Motor neuron (in vitro differentiated cells): ENCODE measurements at regions not wholly inside any gene's neighbourhood (a gene's known extent, or its start where the extent isn't known, plus 50 kb on each side); places are given as distances from the start of the nearest gene placed in this dataset.

Experiments used
- ATAC-seq, 8 experiments: fragments of 200-7000 bp; cut with Tn5 transposase; replicated peaks in 6 of 8; 2 replicates each; pipeline ENCODE4 v1.8.0; 2021; ENCODE audit warnings: mild to moderate bottlenecking in 8 of 8, moderate library complexity in 8 of 8
- H3K27ac ChIP-seq, 2 donors: fragments of 250-450 bp; sonication (Bioruptor Pico); 2 replicates each; pipeline ENCODE4 v1.9.0; 2021; ENCODE audit warnings: antibody characterized with exemption in 2 of 2, mild to moderate bottlenecking in 2 of 2, moderate library complexity in 1 of 2
- H3K4me1 ChIP-seq, 2 donors: fragments of 250-450 bp; sonication (Bioruptor Pico); replicated peaks in 1 of 2; 2 replicates each; pipeline ENCODE4 v1.6.1; 2021; ENCODE audit warnings: antibody characterized with exemption in 2 of 2, mild to moderate bottlenecking in 2 of 2, moderate library complexity in 1 of 2
- H3K4me3 ChIP-seq, 5 donors: fragments of 250-450 bp; sonication (Bioruptor Pico); 2 replicates each; pipeline ENCODE4 v1.9.0; 2021; ENCODE audit warnings: antibody characterized with exemption in 5 of 5, mild to moderate bottlenecking in 5 of 5, moderate library complexity in 4 of 5
- WGBS, 10 experiments: fragments of 450-650 bp; shearing (Covaris generic); methylation state at CpG; one replicate each; pipeline ENCODE4 v1.0.0; 2022; 5-methylcytosine and 5-hydroxymethylcytosine counted together
- in situ Hi-C, 9 experiments: fragments of 400-800 bp; cut with MboI; loops; one replicate each; pipeline ENCODE4 v1.15.0; 2021; ENCODE audit warnings: low sequenced_read_pairs in 9 of 9, low pct_unique_long_range_greater_than_20kb in 2 of 9; ENCODE audit not compliant: unreplicated experiment in 9 of 9

- no peak overlapping the region for H3K4me3 ChIP-seq
- peak in 6 of 8 experiments; percentile 53 to 93 (median 88) for ATAC-seq
- no peak overlapping the region for H3K27ac ChIP-seq
- WGBS, 10 experiments = 60 to 100% (median 92%) methylated on average over 1 of the region's 1 CpG; no CpG with 5 or more reads in 6 of the 10 experiments
- in situ Hi-C loops = no loop called here
- peaks cover 20 to 71% of the 10 kb centered on the region in 2 donors for H3K4me1 ChIP-seq
Observed at GRCh38 chr4:153931804-153932203, 142.9 kb upstream of the SFRP2 start.

GRCh38 chr4:153929675-153930074, 140.8 kb upstream of the SFRP2 start:
- peak in 3 of 8 experiments; percentile 31 to 62 (median 58) for ATAC-seq
- WGBS, 10 experiments = 0 to 44% (median 12%) methylated on average over 1 to 5 of the region's 5 CpGs; no CpG with 5 or more reads in 2 of the 10 experiments
- in situ Hi-C loops = no loop called here
- H3K4me3 ChIP-seq = peak overlapping the region in 2 of 5 donors; percentile 2 to 3
- H3K27ac ChIP-seq = no peak overlapping the region
- peaks cover 20 to 67% of the 10 kb centered on the region in 2 donors for H3K4me1 ChIP-seq

GRCh38 chr4:153927451-153927850, 138.6 kb upstream of the SFRP2 start:
- Histone ChIP-seq H3K27ac (no peak overlapping the region), H3K4me1 (peaks cover 11 to 52% of the 10 kb centered on the region in 2 donors), H3K4me3 (no peak overlapping the region)
- in situ Hi-C loops = no loop called here
- no peak for ATAC-seq
- 0 to 100% (median 83%) methylated on average over 1 to 5 of the region's 5 CpGs; no CpG with 5 or more reads in 1 of the 10 experiments for WGBS, 10 experiments

- H3K4me1 ChIP-seq = peaks cover 0 to 2% of the 10 kb centered on the region in 2 donors
- H3K27ac ChIP-seq = no peak overlapping the region
- H3K4me3 ChIP-seq = no peak overlapping the region
- WGBS, 10 experiments = 63 to 100% (median 100%) methylated on average over 1 to 2 of the region's 2 CpGs; no CpG with 5 or more reads in 1 of the 10 experiments
- in situ Hi-C loops = no loop called here
- ATAC-seq = no peak
Observed at GRCh38 chr4:153922148-153922547, 133.3 kb upstream of the SFRP2 start.

GRCh38 chr4:153919667-153920066, 130.8 kb upstream of the SFRP2 start:
- ATAC-seq = no peak
- WGBS, 10 experiments = 12 to 100% (median 82%) methylated on average over 2 to 3 of the region's 3 CpGs
- Histone ChIP-seq H3K27ac (no peak overlapping the region), H3K4me3 (no peak overlapping the region), H3K4me1 (no peaks in the 10 kb centered on the region)
- in situ Hi-C loops = no loop called here

- no peaks in the 10 kb centered on the region for H3K4me1 ChIP-seq
- no peak overlapping the region for H3K27ac ChIP-seq
- H3K4me3 ChIP-seq = no peak overlapping the region
- 29 to 100% (median 90%) methylated on average over 1 to 4 of the region's 5 CpGs; no CpG with 5 or more reads in 1 of the 10 experiments for WGBS, 10 experiments
- ATAC-seq = no peak
- in situ Hi-C loops = no loop called here
Observed at GRCh38 chr4:153916273-153916755, 127.4 kb upstream of the SFRP2 start.

- H3K27ac ChIP-seq = no peak overlapping the region
- in situ Hi-C loops = no loop called here
- no peak for ATAC-seq
- H3K4me3 ChIP-seq = no peak overlapping the region
- no peaks in the 10 kb centered on the region for H3K4me1 ChIP-seq
Observed at GRCh38 chr4:153912301-153912700, 123.4 kb upstream of the SFRP2 start.

GRCh38 chr4:153909672-153910071, 120.8 kb upstream of the SFRP2 start:
- no peak overlapping the region for H3K4me3 ChIP-seq
- in situ Hi-C loops = no loop called here
- ATAC-seq = no peak
- H3K4me1 ChIP-seq = no peaks in the 10 kb centered on the region
- H3K27ac ChIP-seq = no peak overlapping the region
- 0 to 94% (median 43%) methylated on average over 1 of the region's 1 CpG; no CpG with 5 or more reads in 2 of the 10 experiments for WGBS, 10 experiments

- no peak for ATAC-seq
- H3K4me3 ChIP-seq = no peak overlapping the region
- H3K4me1 ChIP-seq = no peaks in the 10 kb centered on the region
- H3K27ac ChIP-seq = no peak overlapping the region
- in situ Hi-C loops = no loop called here
Observed at GRCh38 chr4:153906231-153906630, 117.3 kb upstream of the SFRP2 start.

GRCh38 chr4:153905231-153905630, 116.3 kb upstream of the SFRP2 start:
- Histone ChIP-seq H3K4me3 (no peak overlapping the region), H3K4me1 (peaks cover 0 to 5% of the 10 kb centered on the region in 2 donors), H3K27ac (no peak overlapping the region)
- ATAC-seq = no peak
- in situ Hi-C loops = no loop called here
- WGBS, 10 experiments = 0 to 100% (median 79%) methylated on average over 1 to 6 of the region's 7 CpGs; no CpG with 5 or more reads in 1 of the 10 experiments

- H3K27ac ChIP-seq = no peak overlapping the region
- no peak for ATAC-seq
- no peak overlapping the region for H3K4me3 ChIP-seq
- 0 to 90% (median 66%) methylated on average over 2 to 5 of the region's 5 CpGs for WGBS, 10 experiments
- in situ Hi-C loops = no loop called here
- H3K4me1 ChIP-seq = peaks cover 0 to 5% of the 10 kb centered on the region in 2 donors
Observed at GRCh38 chr4:153904011-153904410, 115.1 kb upstream of the SFRP2 start.

- in situ Hi-C loops = no loop called here
- Histone ChIP-seq H3K4me1 (peaks cover 0 to 5% of the 10 kb centered on the region in 2 donors), H3K4me3 (no peak overlapping the region), H3K27ac (no peak overlapping the region)
- no peak for ATAC-seq
- 29 to 90% (median 86%) methylated on average over 1 to 2 of the region's 2 CpGs; no CpG with 5 or more reads in 3 of the 10 experiments for WGBS, 10 experiments
Observed at GRCh38 chr4:153901220-153901619, 112.3 kb upstream of the SFRP2 start.

GRCh38 chr4:153900426-153900825, 111.5 kb upstream of the SFRP2 start:
- ATAC-seq = peak in 3 of 8 experiments; percentile 25 to 41 (median 37)
- H3K4me1 ChIP-seq = peaks cover 0 to 5% of the 10 kb centered on the region in 2 donors
- H3K27ac ChIP-seq = no peak overlapping the region
- WGBS, 10 experiments = 0 to 100% (median 53%) methylated on average over 1 to 6 of the region's 6 CpGs; no CpG with 5 or more reads in 2 of the 10 experiments
- in situ Hi-C loops = no loop called here
- no peak overlapping the region for H3K4me3 ChIP-seq

GRCh38 chr4:153890761-153891160, 101.9 kb upstream of the SFRP2 start:
- WGBS, 10 experiments = 0 to 100% (median 51%) methylated on average over 1 to 4 of the region's 4 CpGs
- H3K4me1 ChIP-seq = peaks cover 0 to 8% of the 10 kb centered on the region in 2 donors
- peak in 5 of 8 experiments; percentile 53 to 93 (median 88) for ATAC-seq
- no peak overlapping the region for H3K27ac ChIP-seq
- H3K4me3 ChIP-seq = no peak overlapping the region
- in situ Hi-C loops = no loop called here
